A204.1 (cell line): ENCODE measurements at regions not wholly inside any gene's neighbourhood (a gene's known extent, or its start where the extent isn't known, plus 50 kb on each side); places are given as distances from the start of the nearest gene placed in this dataset.
"Not testable (repeated sequence)": the region's sequence is repeated elsewhere in the genome, so short reads cannot be mapped to it uniquely, and the experiment has no call there.

Experiments used
- FAIRE-seq: peaks from 2 replicates; lab custom pipeline; 2012; peaks lifted over from hg19 to GRCh38; lab: Jason Lieb, UNC

- no peak for FAIRE-seq
These were observed 230.8 kb upstream of the CHAC2 start for GRCh38 chr2:53536583-53537361.

DNA sequence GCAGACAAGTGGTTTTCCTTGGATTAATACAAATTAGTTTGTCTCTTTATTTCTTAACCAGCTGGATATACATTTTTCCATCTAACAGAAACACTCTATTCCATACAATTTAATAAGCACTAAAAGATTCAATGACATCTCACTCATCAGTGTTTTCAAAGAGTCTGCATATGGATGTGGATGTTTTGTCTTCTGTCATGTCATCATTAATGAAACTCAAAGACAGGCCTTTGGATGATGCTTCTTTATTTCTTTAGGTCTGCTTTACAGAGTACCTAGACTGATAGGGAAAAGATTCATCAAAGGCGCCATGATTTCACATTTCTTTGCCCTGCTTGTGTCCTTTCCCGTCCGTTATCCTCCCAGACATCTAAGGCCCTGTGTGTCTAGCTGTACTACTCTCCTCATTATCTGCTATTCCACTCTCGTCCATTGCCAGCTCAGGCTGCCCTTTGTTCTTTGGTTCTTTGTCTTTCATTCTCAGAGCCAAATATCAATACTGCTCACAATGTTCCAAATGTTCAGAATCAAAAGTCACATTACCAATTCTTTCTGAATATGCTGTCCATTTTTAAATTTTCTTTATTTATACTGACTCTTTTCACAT is 232.3 kb upstream of the CHAC2 start:
- no peak for FAIRE-seq

GRCh38 chr2:53530126-53530525 is 237.5 kb upstream of the CHAC2 start:
- FAIRE-seq: no peak

- FAIRE-seq: no peak
These were observed 240.5 kb upstream of the CHAC2 start for GRCh38 chr2:53527056-53527455.

- FAIRE-seq: no peak
These were observed 247.4 kb upstream of the CHAC2 start for GRCh38 chr2:53519918-53520841.

DNA sequence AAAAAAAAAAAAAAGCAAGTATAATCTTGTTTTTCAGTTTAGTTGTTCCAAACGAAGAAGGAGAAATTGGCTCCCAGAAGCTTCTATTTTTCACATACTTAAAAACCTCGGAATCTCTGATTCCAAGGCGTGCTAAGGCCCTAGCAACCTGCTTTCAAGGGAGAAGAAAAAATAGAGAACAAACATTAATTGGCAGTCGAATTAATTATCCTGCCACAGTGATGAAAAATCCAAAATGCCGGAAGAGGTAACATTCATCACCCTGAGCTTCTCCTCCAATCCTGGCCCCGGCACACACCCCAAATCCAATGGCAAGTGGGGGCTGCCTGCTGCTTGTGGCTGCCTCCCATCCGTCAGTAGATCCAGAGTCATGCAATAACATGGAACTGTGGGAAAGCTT is 250.2 kb upstream of the CHAC2 start:
- no peak for FAIRE-seq

- FAIRE-seq: no peak
These were observed 251.0 kb upstream of the CHAC2 start for GRCh38 chr2:53516650-53517049.

- FAIRE-seq: no peak
These were observed 251.9 kb upstream of the CHAC2 start for GRCh38 chr2:53515435-53516332.

GRCh38 chr2:53513167-53513666 is 254.4 kb upstream of the CHAC2 start:
- FAIRE-seq: no peak

DNA sequence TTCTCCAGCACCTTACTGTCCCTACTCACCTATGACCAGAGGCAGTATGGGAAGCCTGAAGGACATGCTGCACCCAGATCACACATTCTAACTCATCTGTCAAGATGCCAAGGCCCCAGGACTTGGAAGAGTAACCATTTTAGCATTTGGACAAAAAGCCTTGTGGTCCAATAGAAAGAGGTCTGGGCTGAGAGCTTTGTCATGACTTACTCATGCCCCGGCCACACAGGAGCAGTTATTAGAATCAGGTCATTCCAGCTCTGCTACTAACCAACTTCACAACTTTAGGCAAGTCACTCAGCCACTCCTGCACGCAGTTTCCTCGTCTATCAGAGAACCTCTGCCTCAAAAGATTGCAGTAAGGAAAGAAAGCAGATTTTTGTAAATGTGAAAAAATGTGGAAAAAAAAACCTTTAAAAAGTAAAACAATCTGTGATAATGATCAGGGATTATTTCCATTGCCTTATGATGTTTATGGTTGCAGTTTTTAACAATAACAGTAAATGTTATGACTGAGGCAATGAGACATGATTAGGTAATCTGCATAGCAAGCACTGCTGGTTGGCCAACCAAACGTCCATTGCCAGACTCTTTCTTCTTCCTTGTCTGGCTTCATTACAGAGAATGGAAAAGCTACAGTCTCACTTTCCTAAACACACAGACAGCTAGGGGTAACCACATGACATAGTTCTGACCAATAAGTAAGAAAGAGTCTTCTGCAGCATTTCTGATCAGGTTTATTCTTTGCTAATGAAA is 255.4 kb upstream of the CHAC2 start:
- FAIRE-seq: no peak

DNA sequence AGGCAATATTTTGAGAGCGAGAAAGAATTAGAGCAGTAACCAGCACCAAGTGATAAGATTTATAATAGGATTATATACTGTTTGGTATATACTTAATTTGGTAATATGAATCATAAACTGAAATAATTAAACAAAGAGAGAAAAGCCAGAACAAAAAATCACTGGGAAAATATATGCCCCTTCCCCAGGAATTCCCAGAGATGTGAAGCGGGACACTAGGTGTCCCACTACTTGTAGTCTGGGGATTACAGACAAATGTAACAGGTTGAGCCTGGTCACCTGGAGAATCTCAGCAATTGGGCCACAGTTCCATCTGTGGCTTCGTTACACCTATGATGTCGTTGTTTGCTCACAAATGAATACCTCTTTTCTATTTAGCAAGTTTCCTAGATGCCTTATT is 256.1 kb upstream of the CHAC2 start:
- FAIRE-seq: no peak

DNA sequence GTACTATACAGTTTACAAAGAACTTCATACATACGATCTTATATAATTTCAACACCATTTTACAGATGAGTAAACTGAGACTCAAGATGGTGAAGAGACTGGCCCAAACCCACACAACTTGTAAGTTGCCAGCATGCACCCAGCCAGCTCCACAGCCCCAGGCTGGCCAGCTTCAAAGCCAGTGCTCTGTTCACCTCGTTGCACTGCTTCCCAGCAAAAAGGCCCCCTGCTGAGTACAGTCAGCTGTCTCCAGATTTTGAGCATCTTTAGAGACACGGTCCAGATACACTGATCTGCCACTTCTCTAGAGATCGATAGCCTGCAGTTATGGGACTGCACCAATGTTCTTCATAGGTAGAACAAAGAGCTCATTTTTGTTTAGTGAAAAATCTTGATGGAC is 257.2 kb upstream of the CHAC2 start:
- FAIRE-seq: no peak

DNA sequence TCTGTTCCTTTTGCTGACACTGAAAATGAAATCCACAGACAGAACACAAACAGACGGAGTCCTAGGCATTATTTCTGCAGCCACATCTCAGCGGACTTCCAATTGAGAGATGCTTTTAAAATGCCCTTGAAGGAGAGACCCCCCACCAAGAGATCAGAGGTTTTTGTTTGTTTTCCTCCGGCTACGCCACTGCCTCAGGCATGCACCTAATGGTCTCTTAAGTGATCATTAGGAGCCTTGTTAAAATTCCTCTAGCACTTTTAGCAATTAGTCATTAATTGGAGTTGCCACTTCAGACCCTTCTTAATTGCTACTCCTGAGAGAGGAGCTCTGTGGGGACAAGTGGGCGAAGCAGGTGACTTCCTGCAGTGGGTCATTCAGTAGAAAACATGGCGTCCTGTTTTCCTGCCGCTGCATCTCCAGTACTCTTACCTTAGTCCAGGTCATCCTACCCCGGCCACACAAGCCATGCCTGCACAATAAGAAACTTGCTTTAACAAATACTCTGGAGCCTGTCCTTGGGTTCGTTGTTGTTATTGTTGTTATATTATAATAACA is 257.7 kb upstream of the CHAC2 start:
- no peak for FAIRE-seq

DNA sequence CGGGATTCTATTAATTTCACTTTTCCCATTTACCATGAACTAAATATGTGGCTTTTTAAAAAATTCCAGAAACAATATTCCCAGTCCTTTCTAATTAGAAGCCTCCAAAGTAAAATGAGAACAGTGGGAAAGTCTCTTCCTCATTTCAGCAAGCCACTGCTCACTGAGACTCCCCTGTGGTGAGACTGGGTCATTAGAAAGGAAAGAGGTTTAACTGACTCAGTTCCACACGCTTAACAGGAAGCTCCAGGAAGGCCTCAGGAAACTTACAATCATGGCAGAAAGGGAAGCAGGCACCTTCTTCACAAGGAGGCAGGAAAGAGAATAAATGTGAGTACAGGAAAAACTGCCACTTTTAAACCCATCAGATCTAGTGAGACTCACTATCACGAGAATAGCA is 258.9 kb upstream of the CHAC2 start:
- FAIRE-seq: no peak

DNA sequence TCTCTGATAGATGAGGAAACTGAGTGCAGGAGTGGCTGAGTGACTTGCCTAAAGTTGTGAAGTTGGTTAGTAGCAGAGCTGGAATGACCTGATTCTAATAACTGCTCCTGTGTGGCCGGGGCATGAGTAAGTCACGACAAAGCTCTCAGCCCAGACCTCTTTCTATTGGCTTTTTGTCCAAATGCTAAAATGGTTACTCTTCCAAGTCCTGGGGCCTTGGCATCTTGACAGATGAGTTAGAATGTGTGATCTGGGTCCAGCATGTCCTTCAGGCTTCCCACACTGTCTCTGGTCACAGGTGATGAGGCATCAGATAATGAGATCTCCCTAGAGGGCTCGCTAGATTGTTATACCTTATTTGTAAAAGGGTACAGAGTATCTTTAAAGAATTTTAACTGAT is 260.5 kb upstream of the CHAC2 start:
- not testable (repeated sequence) for FAIRE-seq

DNA sequence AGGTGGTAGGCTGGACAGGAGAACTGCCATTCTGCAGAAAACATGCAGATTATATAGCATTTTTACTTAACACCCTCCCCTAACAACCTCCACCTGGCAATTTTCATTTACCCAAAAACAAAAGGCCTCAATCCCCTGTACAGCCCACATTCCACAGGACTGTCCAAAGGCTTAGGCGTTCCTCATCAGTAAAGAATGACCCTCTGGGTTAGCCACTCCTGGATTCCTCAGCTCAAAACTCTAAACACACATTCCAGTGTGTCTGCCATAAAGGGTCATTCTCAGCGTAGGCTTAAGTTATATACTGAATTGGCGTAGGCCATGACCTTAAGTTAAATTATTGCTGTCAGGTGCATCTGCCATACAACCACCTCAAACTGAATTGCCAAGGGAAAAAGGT is 261.8 kb upstream of the CHAC2 start:
- no peak for FAIRE-seq

- FAIRE-seq: no peak
These were observed 263.1 kb upstream of the CHAC2 start for GRCh38 chr2:53504507-53504906.

GRCh38 chr2:53500181-53500580 is 267.4 kb upstream of the CHAC2 start:
- no peak for FAIRE-seq

GRCh38 chr2:53498210-53498609 is 269.4 kb upstream of the CHAC2 start:
- no peak for FAIRE-seq

GRCh38 chr2:53497020-53497419 is 270.6 kb upstream of the CHAC2 start:
- FAIRE-seq: no peak

DNA sequence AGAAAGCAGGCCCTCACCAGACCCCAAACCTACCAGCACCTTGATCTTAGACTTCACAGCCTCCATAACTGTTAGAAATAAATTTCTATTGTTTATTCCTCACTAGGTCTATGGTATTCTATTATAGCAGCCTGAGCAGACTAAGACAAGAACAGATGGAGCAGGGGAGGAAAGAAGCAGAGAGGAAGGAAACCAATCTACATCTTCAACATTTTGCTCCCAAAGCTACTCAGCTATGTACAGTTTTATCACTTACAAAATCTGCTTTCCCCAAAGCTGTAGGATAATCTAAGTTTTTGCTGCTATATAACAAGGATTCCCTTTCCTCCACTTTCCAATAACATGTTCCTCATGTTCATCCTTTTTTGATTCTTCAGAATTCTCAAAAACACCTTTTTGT is 274.4 kb upstream of the CHAC2 start:
- FAIRE-seq: no peak
